HepG2 (cell line): ENCODE measurements at regions not wholly inside any gene's neighbourhood (a gene's known extent, or its start where the extent isn't known, plus 50 kb on each side); places are given as distances from the start of the nearest gene placed in this dataset.

ENCODE experiments used
- ARID5B ChIP-seq: IDR thresholded peaks from 2 replicates; pipeline ENCODE4 v1.4.0; 2020; ENCODE audit warnings: mild to moderate bottlenecking, missing genetic modification reagents
- FOXO4 ChIP-seq: sonication (generic); formaldehyde crosslinking; conservative IDR thresholded peaks from 2 replicates; pipeline ENCODE4 v1.8.1; 2023; ENCODE audit warnings: missing genetic modification reagents
- GATAD2A ChIP-seq: IDR thresholded peaks from 2 replicates; pipeline ENCODE4 v1.6.1; 2016
- NCOR1 ChIP-seq: fragments of 200-600 bp; sonication (generic); IDR thresholded peaks from 2 replicates; pipeline ENCODE4 v1.7.0; 2017; ENCODE audit warnings: antibody characterized with exemption, low read length, borderline replicate concordance
- RCOR2 ChIP-seq: IDR thresholded peaks from 2 replicates; pipeline ENCODE4 v1.6.1; 2016; ENCODE audit warnings: missing biosample characterization, missing genetic modification reagents
- RXRB ChIP-seq: IDR thresholded peaks from 2 replicates; pipeline ENCODE4 v1.6.1; 2016; ENCODE audit warnings: borderline replicate concordance, missing genetic modification reagents, missing compliant biosample characterization
- SUZ12 ChIP-seq: fragments of 150-350 bp; IDR thresholded peaks from 2 replicates; pipeline ENCODE4 v1.6.1; 2014; ENCODE audit warnings: low read depth, low read length
- ZBTB49 ChIP-seq: sonication (generic); formaldehyde crosslinking; IDR thresholded peaks from 2 replicates; pipeline ENCODE4 v1.4.0; 2020; ENCODE audit warnings: missing genetic modification reagents, borderline replicate concordance
- ZNF263 ChIP-seq: sonication (generic); formaldehyde crosslinking; IDR thresholded peaks from 2 replicates; pipeline ENCODE4 v1.4.0; 2020; ENCODE audit warnings: missing genetic modification reagents
- ZNF354B ChIP-seq: sonication (generic); formaldehyde crosslinking; IDR thresholded peaks from 2 replicates; pipeline ENCODE4 v1.8.0; 2022; ENCODE audit warnings: mild to moderate bottlenecking, missing genetic modification reagents
- ZNF431 ChIP-seq: sonication (generic); formaldehyde crosslinking; IDR thresholded peaks from 2 replicates; pipeline ENCODE4 v1.9.0; 2022; ENCODE audit warnings: missing genetic modification reagents, low read depth, mild to moderate bottlenecking, borderline replicate concordance

GRCh38 chr10:93173967-93174845 lies 100.5 kb downstream of the CYP26A1 start (continued):
- peak; percentile 49; the same call in 1 of the 2 replicates for TF ChIP-seq ARID5B (CRISPR knock-in tag)
- TF ChIP-seq ZNF354B (CRISPR knock-in tag) = no peak
- TF ChIP-seq NCOR1 = peak; percentile 93
- peak; percentile 30; the same call in 1 of the 2 replicates for TF ChIP-seq GATAD2A
- TF ChIP-seq ZNF431 (CRISPR knock-in tag) = no peak
- TF ChIP-seq RCOR2 (CRISPR knock-in tag) = no peak
- no peak for TF ChIP-seq ZNF263
- no peak for TF ChIP-seq ZBTB49 (CRISPR knock-in tag)
- peak; percentile 55 for TF ChIP-seq RXRB (CRISPR knock-in tag)
- TF ChIP-seq SUZ12 = no peak
- TF ChIP-seq FOXO4 (CRISPR knock-in tag) = no peak
